ENCODE measurements at regions not wholly inside any gene's neighbourhood (a gene's known extent, or its start where the extent isn't known, plus 50 kb on each side); places are given as distances from the start of the nearest gene placed in this dataset.

GRCh38 chr11:70025308-70025707 lies 52.8 kb upstream of the ANO1 start:
- no peak for DNase-seq

- no peak for DNase-seq
Observed at GRCh38 chr11:70026012-70026411, 52.1 kb upstream of the ANO1 start.

GRCh38 chr11:70026726-70027125 lies 51.4 kb upstream of the ANO1 start:
- no peak for DNase-seq

DNA sequence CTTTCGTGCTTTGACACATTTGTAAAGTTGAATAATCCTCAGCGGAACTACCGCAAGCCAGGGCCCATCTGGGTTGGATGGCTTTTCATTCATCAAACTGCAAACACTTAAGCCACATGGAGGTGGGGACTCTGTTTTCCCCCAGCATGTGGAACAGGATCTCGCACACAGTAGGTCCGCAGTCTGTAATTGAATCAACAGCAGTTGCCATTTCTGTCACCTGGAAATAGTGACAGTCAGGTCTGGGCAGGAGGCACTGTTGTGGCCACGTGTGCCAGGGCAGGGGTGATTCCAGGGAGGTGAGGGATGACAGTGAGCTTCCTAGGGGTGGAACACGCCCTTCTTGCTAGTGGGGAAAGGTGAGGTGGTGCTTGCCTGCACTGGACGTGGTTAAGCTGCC lies 50.7 kb upstream of the ANO1 start:
- DNase-seq, result no peak

GRCh38 chr11:70028147-70028855 lies 49.8 kb upstream of the ANO1 start:
- no peak for DNase-seq

All from muscle of back (tissue), 3 donors.